Stimulated activated CD4-positive, alpha-beta T cell treated with anti-CD3 and anti-CD28 coated beads, Interleukin-1b, Interleukin-23, amount 100 ng/mL, for 48 hours (primary cell): ENCODE measurements at regions not wholly inside any gene's neighbourhood (a gene's known extent, or its start where the extent isn't known, plus 50 kb on each side); places are given as distances from the start of the nearest gene placed in this dataset.
"Not testable (repeated sequence)": the region's sequence is repeated elsewhere in the genome, so short reads cannot be mapped to it uniquely, and the experiment has no call there.

ENCODE experiments used
- DNase-seq: peaks from one replicate; pipeline ENCODE4 v3.0.0-alpha.2; 2020

GRCh38 chr1:22336696-22337545 is 114.7 kb upstream of the ZBTB40 start:
- not testable (repeated sequence) for DNase-seq

GRCh38 chr1:22338071-22338765 is 113.4 kb upstream of the ZBTB40 start:
- DNase-seq: no peak

DNA sequence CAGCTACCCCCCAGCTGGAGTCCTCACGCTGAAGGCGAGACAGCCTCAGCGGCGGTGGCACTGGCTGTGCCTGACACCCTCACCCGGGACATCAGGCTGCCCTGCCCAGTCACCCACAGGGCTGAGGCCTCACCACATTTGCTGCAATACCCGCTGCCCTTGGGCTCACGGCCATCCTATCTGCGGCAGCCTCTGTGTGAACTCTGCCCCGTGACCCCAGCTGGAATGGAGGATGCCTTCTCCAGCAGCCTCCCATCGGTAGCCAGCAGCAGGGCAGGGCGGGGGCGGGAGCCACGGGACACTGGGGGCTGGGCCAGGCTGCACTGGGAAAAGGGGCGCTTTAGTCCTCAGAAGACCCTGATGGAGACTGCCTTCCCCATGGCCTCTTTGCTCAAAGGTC is 112.4 kb upstream of the ZBTB40 start:
- DNase-seq: no peak

GRCh38 chr1:22340066-22340465 is 111.6 kb upstream of the ZBTB40 start:
- DNase-seq: no peak

- DNase-seq: no peak
These were observed 110.8 kb upstream of the ZBTB40 start for GRCh38 chr1:22340873-22341272.

GRCh38 chr1:22341791-22342605 is 109.7 kb upstream of the ZBTB40 start:
- no peak for DNase-seq

- no peak for DNase-seq
These were observed 108.9 kb upstream of the ZBTB40 start for GRCh38 chr1:22342734-22343191.

DNA sequence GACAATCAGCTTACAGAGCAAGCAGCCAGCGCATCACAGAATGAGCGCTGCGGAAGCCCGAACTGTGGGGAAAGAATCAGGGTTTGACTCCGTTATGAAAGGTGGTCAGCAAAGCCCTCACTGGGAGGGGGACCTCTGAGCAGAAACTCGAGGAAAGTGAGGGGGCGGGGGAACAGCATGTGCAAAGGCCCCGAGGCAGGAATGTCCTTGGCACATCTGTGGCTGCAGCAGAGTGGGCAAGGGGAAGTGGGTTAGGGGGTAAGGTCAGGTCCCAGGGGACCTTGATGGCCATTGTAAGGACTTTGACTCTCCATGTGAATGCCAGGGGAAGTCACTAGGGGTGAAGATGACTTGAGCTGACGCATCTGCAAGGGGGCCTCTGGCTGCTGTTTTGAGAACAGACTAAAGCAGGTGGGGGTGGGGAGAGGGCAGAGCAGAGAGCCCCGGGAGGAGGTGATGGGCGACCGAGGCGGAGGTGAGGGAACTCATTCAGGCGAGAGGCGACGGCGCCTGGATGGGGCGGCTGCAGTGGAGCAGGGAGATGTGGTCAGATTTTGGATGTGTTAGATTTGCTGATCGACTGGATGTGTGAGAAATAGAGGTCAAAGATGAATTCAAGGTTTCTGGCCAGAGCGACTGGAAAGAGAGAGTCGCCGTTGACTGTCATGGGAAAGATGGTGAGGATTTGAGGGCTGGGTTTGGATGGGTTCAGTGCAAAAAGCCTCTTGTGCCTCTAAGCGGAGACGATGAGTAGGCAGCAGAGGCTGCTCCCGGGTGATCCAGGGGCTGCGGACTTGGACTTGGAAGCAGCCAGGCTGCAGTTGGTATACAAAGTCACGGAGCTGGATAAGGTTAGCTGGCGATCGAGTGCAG is 108.0 kb upstream of the ZBTB40 start:
- no peak for DNase-seq

GRCh38 chr1:22344329-22344630 is 107.4 kb upstream of the ZBTB40 start:
- no peak for DNase-seq

GRCh38 chr1:22344851-22345560 is 106.6 kb upstream of the ZBTB40 start:
- DNase-seq: no peak

DNA sequence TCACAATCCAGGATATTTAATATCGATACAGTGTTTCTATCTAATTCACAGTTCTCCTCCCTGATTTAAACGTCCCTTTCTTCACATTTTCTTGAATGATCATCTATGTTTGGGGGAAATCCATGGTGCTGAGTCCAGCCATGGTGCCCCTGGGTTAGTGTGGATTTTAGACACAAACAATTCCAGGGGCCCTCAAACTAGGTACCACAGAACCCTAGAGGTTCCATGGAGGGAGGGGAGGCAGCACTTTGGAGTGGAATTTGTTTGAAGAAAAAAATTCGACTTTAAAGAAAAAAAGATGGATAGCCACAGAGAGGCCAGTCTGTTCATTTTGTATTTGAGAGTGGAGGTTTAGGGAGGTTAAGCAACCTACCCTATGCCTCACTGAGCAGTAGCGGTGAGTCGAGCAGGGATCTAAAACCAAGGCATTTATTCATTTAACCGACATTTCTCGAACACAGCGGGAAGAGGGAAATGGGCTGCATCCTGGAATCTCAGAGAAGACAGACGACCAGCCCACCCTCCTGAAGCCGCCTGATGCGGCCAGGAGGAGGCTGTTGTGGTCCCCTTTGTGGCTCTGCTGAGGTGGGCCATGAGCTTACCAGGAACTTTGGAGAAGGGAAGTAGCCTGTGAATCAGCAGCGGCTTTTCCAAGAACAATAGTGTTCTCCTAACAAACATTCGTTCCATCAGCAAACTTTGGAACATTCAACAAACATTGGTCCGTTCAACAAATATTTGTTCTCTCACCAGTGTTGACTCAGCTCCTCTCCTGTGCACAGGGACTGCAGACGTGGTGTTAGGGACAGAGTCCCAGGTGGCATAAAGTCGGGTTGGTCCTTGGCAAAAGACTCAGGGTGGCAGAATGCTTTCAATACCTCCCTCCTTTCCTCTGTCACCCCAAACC is 103.5 kb upstream of the ZBTB40 start:
- no peak for DNase-seq

GRCh38 chr1:22349362-22350043 is 102.1 kb upstream of the ZBTB40 start:
- DNase-seq: no peak

- DNase-seq: no peak
These were observed 101.3 kb upstream of the ZBTB40 start for GRCh38 chr1:22350171-22350923.

DNA sequence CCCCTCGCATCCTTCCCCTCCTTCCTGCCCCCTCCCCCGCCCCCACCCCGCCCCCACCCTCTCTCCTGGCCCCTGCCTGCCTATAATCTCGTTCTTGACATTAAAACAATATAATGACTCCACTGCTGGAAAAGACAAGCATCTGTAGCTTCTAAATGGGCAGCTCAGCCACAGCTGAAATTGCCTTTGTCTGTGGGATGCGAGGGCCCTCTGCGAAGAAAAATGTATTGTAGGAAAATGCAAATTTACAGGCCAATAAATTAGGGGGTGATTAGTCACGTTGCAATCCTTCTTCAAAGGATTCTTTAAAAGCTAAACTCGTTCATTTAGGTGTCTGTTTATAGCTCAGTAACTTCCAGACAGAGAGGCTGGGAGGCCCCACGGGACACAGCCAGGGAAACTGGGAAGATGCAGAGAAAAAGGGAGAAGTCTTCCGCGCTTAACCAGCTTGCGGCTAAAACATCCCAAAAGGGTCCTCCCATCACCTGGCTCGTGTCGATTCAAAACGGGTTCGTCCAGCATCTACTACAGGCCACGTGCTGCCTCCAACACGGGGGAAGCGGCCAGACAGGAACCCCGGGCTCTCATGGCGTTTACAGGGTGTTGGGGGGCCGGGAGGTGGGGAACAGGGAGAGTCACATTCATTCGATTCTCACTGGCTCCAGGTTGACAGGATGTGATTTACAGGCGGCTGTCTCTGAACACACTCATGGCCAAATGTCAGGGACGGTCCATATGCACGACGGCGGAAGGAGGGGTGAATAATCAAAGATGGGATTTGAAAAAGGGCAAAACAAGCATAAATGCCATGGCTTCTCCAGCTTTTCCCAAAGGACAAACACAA is 100.5 kb upstream of the ZBTB40 start:
- DNase-seq: no peak

GRCh38 chr1:22351768-22352080 is 99.9 kb upstream of the ZBTB40 start:
- DNase-seq: no peak

DNA sequence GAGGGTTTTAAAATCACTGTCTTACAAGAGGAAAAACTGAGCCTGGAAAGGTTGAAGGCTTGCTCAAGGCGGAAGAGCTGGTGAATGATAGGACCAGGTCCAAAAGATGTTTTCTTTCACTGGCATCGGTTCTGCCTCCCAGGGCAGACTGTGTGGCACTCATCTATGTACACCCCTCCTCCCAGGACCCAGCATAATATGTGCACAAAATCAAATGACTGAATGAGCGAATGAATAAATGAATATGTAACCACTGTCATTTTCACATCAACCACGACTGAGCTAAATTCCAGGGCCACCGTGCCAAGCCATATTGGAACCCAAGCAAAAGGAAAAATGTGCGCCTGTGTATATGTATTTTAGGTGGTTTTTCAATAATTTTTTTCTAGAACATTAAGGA is 99.3 kb upstream of the ZBTB40 start:
- DNase-seq: no peak

GRCh38 chr1:22352896-22353295 is 98.8 kb upstream of the ZBTB40 start:
- DNase-seq: no peak

GRCh38 chr1:22359427-22359826 is 92.2 kb upstream of the ZBTB40 start:
- DNase-seq: no peak
